Common myeloid progenitor, CD34-positive (primary cell): ENCODE measurements at regions not wholly inside any gene's neighbourhood (a gene's known extent, or its start where the extent isn't known, plus 50 kb on each side); places are given as distances from the start of the nearest gene placed in this dataset.

ENCODE experiments used
- CTCF ChIA-PET: fragments of 350-600 bp; sonication (Branson Sonifier 250); formaldehyde crosslinking; loops from one replicate; lab custom pipeline; 2021; ENCODE audit warnings: antibody characterized with exemption; lab: Charles Lee
- POLR2A ChIA-PET: fragments of 350-600 bp; sonication (Branson Sonifier 250); formaldehyde crosslinking; loops from one replicate; lab custom pipeline; 2021; ENCODE audit warnings: antibody characterized with exemption; lab: Charles Lee
- DNase-seq, 3 donors: peaks; one replicate each; pipeline versions ENCODE4 v3.0.0 to v3.0.0-alpha.2; 2013
- H3K27ac ChIP-seq, 2 experiments: 1 replicate in 1 of 2; 2 replicates in 1 of 2; pipeline ENCODE4 v1.7.0; 2013; ENCODE audit warnings: inconsistent platforms in 2 of 2, low read length in 2 of 2, mild to moderate bottlenecking in 2 of 2, low read depth in 1 of 2, moderate library complexity in 1 of 2; ENCODE audit not compliant: severe bottlenecking in 2 of 2, insufficient read depth in 1 of 2, poor library complexity in 1 of 2
- H3K27me3 ChIP-seq, 5 experiments: replicated peaks in 2 of 5; 1 replicate in 3 of 5; 2 replicates in 2 of 5; pipeline versions ENCODE4 v1.6.1 to v1.7.0; 2013; ENCODE audit warnings: low read length in 4 of 5, mild to moderate bottlenecking in 2 of 5, moderate library complexity in 2 of 5, inconsistent platforms in 1 of 5; ENCODE audit not compliant: insufficient read depth in 5 of 5, control insufficient read depth in 4 of 5
- H3K36me3 ChIP-seq, 4 experiments: 1 replicate in 2 of 4; 2 replicates in 2 of 4; pipeline versions ENCODE4 v1.6.1 to v1.7.0; 2013; ENCODE audit warnings: low read length in 3 of 4, control low read depth in 1 of 4, mild to moderate bottlenecking in 1 of 4; ENCODE audit not compliant: control insufficient read depth in 4 of 4, insufficient read depth in 4 of 4
- H3K4me1 ChIP-seq, 4 experiments: 1 replicate in 3 of 4; 2 replicates in 1 of 4; pipeline versions ENCODE4 v1.6.1 to v1.7.1; 2013; ENCODE audit warnings: low read length in 3 of 4, mild to moderate bottlenecking in 3 of 4, control low read depth in 1 of 4, inconsistent platforms in 1 of 4, moderate library complexity in 1 of 4; ENCODE audit not compliant: control insufficient read depth in 4 of 4, insufficient read depth in 4 of 4; ENCODE audit errors: control extremely low read depth in 1 of 4
- H3K4me3 ChIP-seq, 7 experiments: 1 replicate in 4 of 7; 2 replicates in 3 of 7; pipeline versions ENCODE4 v1.5.1 to v1.7.0; 2013; ENCODE audit warnings: mild to moderate bottlenecking in 7 of 7, low read length in 6 of 7, moderate library complexity in 6 of 7, inconsistent platforms in 2 of 7, low read depth in 2 of 7, control low read depth in 1 of 7; ENCODE audit not compliant: insufficient read depth in 4 of 7, control insufficient read depth in 1 of 7; ENCODE audit errors: extremely low read depth in 1 of 7
- H3K9me3 ChIP-seq, 5 experiments: 1 replicate in 4 of 5; 2 replicates in 1 of 5; pipeline versions ENCODE4 v1.6.1 to v1.7.1; 2013; ENCODE audit warnings: low read length in 4 of 5, mild to moderate bottlenecking in 2 of 5, inconsistent platforms in 1 of 5, low read depth in 1 of 5, moderate library complexity in 1 of 5; ENCODE audit not compliant: control insufficient read depth in 4 of 5, insufficient read depth in 2 of 5; ENCODE audit errors: control extremely low read depth in 1 of 5
- WGBS: methylation state at CpG from one replicate; pipeline ENCODE4 v1.1.5; 2013; ENCODE audit not compliant: insufficient coverage; 5-methylcytosine and 5-hydroxymethylcytosine counted together

DNA sequence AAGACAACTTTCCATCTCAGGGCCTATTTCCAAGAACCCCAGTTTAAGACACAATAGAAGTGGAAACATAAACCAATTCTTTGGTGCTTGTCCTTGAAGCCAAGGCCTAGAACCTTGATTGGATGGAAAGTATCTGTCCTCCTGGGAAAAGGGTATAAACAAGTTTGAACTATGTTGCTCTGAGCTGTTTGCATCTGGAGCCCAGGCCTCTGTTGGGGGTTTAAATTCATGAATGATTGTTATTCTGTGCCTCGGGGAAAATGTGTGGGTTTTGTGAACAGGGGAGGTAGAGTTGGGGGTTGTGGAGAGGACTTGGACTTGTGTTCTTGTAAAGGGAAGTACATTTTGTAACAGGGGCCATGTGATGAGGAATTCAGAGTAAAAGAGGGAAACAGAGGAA lies 406.1 kb downstream of the SLC4A3 start:
- H3K27ac ChIP-seq: no peak overlapping the region
- H3K36me3 ChIP-seq: no peaks in the 10 kb centered on the region
- H3K4me1 ChIP-seq: no peaks in the 10 kb centered on the region
- CTCF ChIA-PET: no interaction called here
- H3K4me3 ChIP-seq: no peak overlapping the region
- POLR2A ChIA-PET: no interaction called here
- 90% methylated on average over 1 of the region's 1 CpG for WGBS
- H3K9me3 ChIP-seq: no peaks in the 10 kb centered on the region
- DNase-seq: no peak
- H3K27me3 ChIP-seq: no peaks in the 10 kb centered on the region

DNA sequence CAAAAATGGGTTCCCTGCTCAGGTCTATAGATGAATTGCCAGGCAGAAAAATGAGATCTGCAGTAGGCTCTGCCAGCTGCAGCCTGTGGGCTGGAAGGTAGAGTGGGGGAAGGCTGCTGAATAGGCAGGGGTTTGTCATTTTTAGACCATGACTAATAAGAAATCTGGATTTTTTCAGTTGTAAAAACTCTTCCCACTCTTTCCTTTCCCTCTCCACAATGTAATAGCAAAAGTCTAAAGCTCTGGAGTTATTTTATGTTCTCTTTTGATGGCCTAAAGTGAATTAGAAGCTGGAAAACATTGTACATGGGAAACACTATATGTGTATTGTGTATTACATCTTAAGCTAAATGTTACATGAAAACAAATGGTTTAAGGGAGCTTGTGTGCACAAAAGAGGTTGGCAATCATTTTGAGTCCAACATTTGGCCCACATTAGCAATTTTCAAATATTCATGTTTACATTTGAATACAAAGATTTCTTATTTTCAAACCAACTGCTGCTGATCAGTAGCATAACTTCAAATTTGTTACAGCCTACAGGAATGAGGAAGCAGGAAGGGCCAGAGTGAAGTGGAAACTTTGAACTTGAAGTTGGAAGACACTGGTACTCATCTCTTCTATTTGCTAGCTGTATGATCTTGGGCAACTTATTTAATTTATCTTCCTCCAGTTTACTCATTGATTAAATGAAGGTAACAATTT lies 407.1 kb downstream of the SLC4A3 start:
- H3K27ac ChIP-seq: no peak overlapping the region
- POLR2A ChIA-PET: no interaction called here
- no peak overlapping the region for H3K4me3 ChIP-seq
- no peaks in the 10 kb centered on the region for H3K4me1 ChIP-seq
- no peaks in the 10 kb centered on the region for H3K9me3 ChIP-seq
- DNase-seq: no peak
- H3K27me3 ChIP-seq: no peaks in the 10 kb centered on the region
- no peaks in the 10 kb centered on the region for H3K36me3 ChIP-seq
- CTCF ChIA-PET: no interaction called here

DNA sequence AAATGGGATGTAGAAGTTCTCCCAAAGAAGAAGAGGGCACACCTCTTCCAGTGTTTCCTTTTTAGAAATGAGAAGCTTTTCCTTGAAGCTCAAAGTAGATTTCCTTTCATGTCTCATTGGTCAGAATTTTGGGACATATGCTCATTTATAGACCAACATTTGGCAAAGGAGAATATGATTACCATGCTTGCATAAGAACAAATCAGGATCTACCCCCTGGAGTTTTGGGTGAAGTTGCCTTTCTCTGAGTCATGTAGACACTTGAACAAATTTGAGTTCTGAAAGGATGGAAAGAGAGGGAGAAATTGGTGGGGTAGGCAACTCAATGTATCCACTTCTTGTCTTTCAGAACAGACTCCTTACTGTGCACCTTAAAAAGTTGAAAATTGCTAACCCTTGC lies 409.0 kb downstream of the SLC4A3 start:
- no peaks in the 10 kb centered on the region for H3K4me1 ChIP-seq
- no peaks in the 10 kb centered on the region for H3K27me3 ChIP-seq
- ChIA-PET POLR2A (no interaction called here), CTCF (no interaction called here)
- no peak overlapping the region for H3K4me3 ChIP-seq
- no peak for DNase-seq
- H3K9me3 ChIP-seq: no peaks in the 10 kb centered on the region
- H3K27ac ChIP-seq: no peak overlapping the region
- no peaks in the 10 kb centered on the region for H3K36me3 ChIP-seq

DNA sequence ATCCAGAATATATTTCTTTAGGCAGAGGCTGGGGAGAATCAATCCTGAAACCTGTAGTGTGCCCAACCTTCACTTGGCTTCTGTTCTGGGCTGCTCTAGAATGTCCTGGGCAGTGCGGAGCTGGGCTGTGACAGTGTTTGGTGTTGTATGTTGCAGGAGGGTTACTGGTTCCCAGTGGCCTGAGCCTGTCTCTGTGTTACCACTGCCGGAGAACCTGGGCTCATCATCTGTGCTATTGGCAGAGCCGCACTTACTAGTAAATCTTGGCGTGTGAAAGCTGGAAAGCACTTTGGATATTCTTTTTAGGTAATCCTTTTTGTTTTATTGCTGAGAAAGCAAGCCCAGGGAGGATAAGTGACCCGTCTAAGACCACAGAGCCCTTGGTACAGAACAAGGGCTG lies 412.9 kb downstream of the SLC4A3 start:
- Histone ChIP-seq H3K36me3 (no peaks in the 10 kb centered on the region), H3K4me3 (no peak overlapping the region), H3K4me1 (no peaks in the 10 kb centered on the region), H3K27me3 (no peaks in the 10 kb centered on the region), H3K27ac (no peak overlapping the region), H3K9me3 (no peaks in the 10 kb centered on the region)
- CTCF ChIA-PET: no interaction called here
- DNase-seq: no peak
- WGBS: 90% methylated on average over 3 of the region's 5 CpGs
- POLR2A ChIA-PET: no interaction called here

DNA sequence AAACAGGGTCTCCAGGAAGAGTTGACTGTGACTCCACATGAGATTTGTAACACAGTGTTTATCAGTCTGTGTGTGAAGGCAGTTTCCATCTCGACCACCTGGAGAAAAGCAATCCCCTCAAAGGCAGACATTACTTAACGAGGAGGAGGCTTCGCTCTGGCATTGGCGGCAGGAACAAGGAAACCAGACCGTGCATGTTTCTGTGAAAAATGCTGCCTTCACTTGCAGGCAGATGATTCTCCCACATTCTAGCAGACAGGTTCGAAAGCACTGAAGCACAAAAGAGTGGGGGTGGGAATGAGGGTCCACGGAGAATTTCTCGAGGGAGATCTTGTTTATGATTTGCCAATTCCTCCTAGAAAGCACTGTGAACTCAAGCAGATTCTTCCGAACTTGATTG lies 414.0 kb downstream of the SLC4A3 start:
- no peaks in the 10 kb centered on the region for H3K36me3 ChIP-seq
- H3K27me3 ChIP-seq: no peaks in the 10 kb centered on the region
- DNase-seq: no peak
- no peaks in the 10 kb centered on the region for H3K9me3 ChIP-seq
- 87% methylated on average over 9 of the region's 9 CpGs for WGBS
- ChIA-PET CTCF (no interaction called here), POLR2A (no interaction called here)
- H3K27ac ChIP-seq: no peak overlapping the region
- no peak overlapping the region for H3K4me3 ChIP-seq
- H3K4me1 ChIP-seq: no peaks in the 10 kb centered on the region

DNA sequence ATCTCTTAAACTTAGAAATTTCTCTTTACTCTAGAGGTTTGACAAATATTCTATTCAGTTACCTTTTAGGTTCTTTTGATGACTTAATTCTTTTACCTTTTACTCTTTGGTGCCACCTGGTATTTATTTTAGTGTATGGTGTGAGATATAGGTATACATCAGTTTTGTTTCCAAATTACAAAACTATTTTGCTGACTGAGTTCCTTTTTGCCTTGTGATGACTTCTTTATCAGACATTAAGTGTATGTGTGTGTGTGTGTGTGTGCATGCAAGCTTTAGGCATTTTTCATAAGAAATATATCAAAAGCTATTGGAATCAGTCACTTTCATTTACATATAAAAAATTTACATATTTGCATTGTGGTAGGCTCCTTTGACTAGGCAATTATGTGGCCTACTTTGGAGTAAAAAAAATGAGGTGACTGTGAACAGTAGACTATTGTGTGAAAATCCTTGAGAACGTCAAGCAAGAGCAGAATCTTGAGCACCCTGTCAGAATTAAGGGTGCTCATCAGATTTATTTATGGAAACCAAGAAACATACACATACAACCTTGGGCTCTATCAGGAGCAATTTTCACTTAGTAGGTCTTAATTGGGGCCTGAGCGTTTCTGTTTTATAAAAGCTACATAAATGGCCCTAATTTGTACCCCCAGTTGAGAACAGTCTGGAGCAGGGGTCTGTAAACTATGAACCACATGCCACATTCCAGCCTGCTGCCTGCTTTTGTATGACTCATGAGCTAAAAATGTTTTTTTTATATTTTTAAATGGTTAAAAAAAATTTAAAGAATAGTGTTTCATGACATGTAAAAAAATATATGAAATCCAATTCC lies 415.9 kb downstream of the SLC4A3 start:
- Histone ChIP-seq H3K4me1 (no peaks in the 10 kb centered on the region), H3K27me3 (no peaks in the 10 kb centered on the region), H3K36me3 (no peaks in the 10 kb centered on the region), H3K27ac (no peak overlapping the region), H3K9me3 (no peaks in the 10 kb centered on the region), H3K4me3 (no peak overlapping the region)
- 100% methylated on average over 1 of the region's 2 CpGs for WGBS
- ChIA-PET POLR2A (no interaction called here), CTCF (no interaction called here)
- no peak for DNase-seq

DNA sequence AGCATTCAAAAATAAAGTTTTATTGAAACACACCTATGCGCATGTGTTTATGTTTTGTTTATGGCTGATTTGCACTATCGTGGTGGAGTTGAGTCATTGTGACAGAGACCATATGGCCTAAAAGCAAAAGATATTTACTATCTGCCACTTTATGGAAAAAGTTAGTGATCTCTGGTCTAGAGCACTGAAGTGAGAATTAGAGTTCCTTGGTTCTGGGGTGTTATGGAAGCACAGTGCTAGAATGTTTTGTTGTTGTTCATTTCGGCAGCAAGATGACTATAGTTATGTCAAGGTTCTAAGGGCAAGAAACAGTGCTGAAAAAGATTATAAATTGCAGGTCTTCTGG lies 416.5 kb downstream of the SLC4A3 start:
- POLR2A ChIA-PET: no interaction called here
- Histone ChIP-seq H3K4me1 (no peaks in the 10 kb centered on the region), H3K9me3 (no peaks in the 10 kb centered on the region), H3K27ac (no peak overlapping the region), H3K36me3 (no peaks in the 10 kb centered on the region), H3K4me3 (no peak overlapping the region), H3K27me3 (no peaks in the 10 kb centered on the region)
- WGBS: 100% methylated on average over 2 of the region's 3 CpGs
- CTCF ChIA-PET: no interaction called here
- DNase-seq: no peak
